Suprapubic skin (tissue), 4 donors: ENCODE measurements at regions not wholly inside any gene's neighbourhood (a gene's known extent, or its start where the extent isn't known, plus 50 kb on each side); places are given as distances from the start of the nearest gene placed in this dataset.

ENCODE experiments used
- DNase-seq, 2 donors: peaks; one replicate each; pipeline ENCODE4 v3.0.0-alpha.2; 2019; ENCODE audit warnings: low spot score in 2 of 2
- H3K27ac ChIP-seq: fragments of 200-600 bp; sonication (generic); one replicate; pipeline ENCODE4 v1.5.1; 2019
- H3K27me3 ChIP-seq: fragments of 200-600 bp; sonication (generic); one replicate; pipeline ENCODE4 v1.5.1; 2019
- H3K36me3 ChIP-seq: fragments of 200-600 bp; sonication (generic); one replicate; pipeline ENCODE4 v1.5.1; 2019
- H3K4me1 ChIP-seq: fragments of 200-600 bp; sonication (generic); one replicate; pipeline ENCODE4 v1.5.1; 2019
- H3K4me3 ChIP-seq: fragments of 200-600 bp; sonication (generic); one replicate; pipeline ENCODE4 v1.5.1; 2019; ENCODE audit warnings: mild to moderate bottlenecking
- H3K9me3 ChIP-seq: fragments of 200-600 bp; sonication (generic); one replicate; pipeline ENCODE4 v1.5.1; 2019
- CTCF ChIP-seq, 2 donors: fragments of 200-600 bp in 1 of 2; fragments of 450-650 bp in 1 of 2; sonication (generic) in 1 of 2; IDR thresholded peaks; one replicate each; pipeline ENCODE4 v1.5.1; 2016 to 2019; ENCODE audit warnings: antibody characterized with exemption in 2 of 2, mild to moderate bottlenecking in 1 of 2, moderate library complexity in 1 of 2
- EP300 ChIP-seq: sonication (generic); formaldehyde crosslinking; IDR thresholded peaks from one replicate; pipeline ENCODE4 v1.6.1; 2017; ENCODE audit warnings: antibody characterized with exemption
- POLR2A ChIP-seq, 2 donors: fragments of 450-650 bp; IDR thresholded peaks; one replicate each; pipeline ENCODE4 v1.6.1; 2017; ENCODE audit warnings: antibody characterized with exemption in 2 of 2, mild to moderate bottlenecking in 2 of 2, moderate library complexity in 2 of 2
- POLR2AphosphoS5 ChIP-seq, 3 donors: sonication (generic); formaldehyde crosslinking; IDR thresholded peaks; one replicate each; pipeline ENCODE4 v1.6.1; 2017; ENCODE audit warnings: antibody characterized with exemption in 3 of 3
- WGBS: methylation state at CpG from one replicate; pipeline ENCODE4 v1.1.5; 2018; 5-methylcytosine and 5-hydroxymethylcytosine counted together

GRCh38 chr1:116242741-116243140, 130.3 kb upstream of the ATP1A1 start:
- peak overlapping the region; percentile 65 for H3K27ac ChIP-seq
- TF ChIP-seq EP300, result no peak

GRCh38 chr1:116243333-116244054, 129.6 kb upstream of the ATP1A1 start:
- no peaks in the 10 kb centered on the region for H3K9me3 ChIP-seq
- H3K4me3 ChIP-seq, result no peak overlapping the region
- WGBS, result 56% methylated on average over 7 of the region's 7 CpGs
- TF ChIP-seq POLR2AphosphoS5 (IDR thresholded peaks at IDR 0.05), result no peak
- TF ChIP-seq EP300, result no peak
- no peak for TF ChIP-seq CTCF (IDR thresholded peaks at IDR 0.05)
- no peak for TF ChIP-seq POLR2A (IDR thresholded peaks at IDR 0.05)
- no peaks in the 10 kb centered on the region for H3K27me3 ChIP-seq
- H3K4me1 ChIP-seq, result peaks cover 23% of the 10 kb centered on the region
- no peaks in the 10 kb centered on the region for H3K36me3 ChIP-seq
- no peak for DNase-seq
- H3K27ac ChIP-seq, result peak overlapping the region; percentile 65

More at GRCh38 chr1:116242741-116243140, 130.3 kb upstream of the ATP1A1 start:
- Histone ChIP-seq H3K27me3 (no peaks in the 10 kb centered on the region), H3K9me3 (no peaks in the 10 kb centered on the region), H3K4me1 (peaks cover 23% of the 10 kb centered on the region), H3K36me3 (no peaks in the 10 kb centered on the region), H3K4me3 (no peak overlapping the region)
- 31% methylated on average over 4 of the region's 7 CpGs for WGBS
- DNase-seq, result no peak

- H3K27ac ChIP-seq, result no peak overlapping the region
- no peaks in the 10 kb centered on the region for H3K36me3 ChIP-seq
- no peak for DNase-seq
- H3K27me3 ChIP-seq, result no peaks in the 10 kb centered on the region
- TF ChIP-seq POLR2AphosphoS5 (IDR thresholded peaks at IDR 0.05), result no peak
- no peak for TF ChIP-seq CTCF (IDR thresholded peaks at IDR 0.05)
- TF ChIP-seq POLR2A (IDR thresholded peaks at IDR 0.05), result no peak
- TF ChIP-seq EP300, result no peak
- WGBS, result 84% methylated on average over 3 of the region's 3 CpGs
- peaks cover 23% of the 10 kb centered on the region for H3K4me1 ChIP-seq
- H3K4me3 ChIP-seq, result no peak overlapping the region
- H3K9me3 ChIP-seq, result no peaks in the 10 kb centered on the region
Measured at GRCh38 chr1:116246174-116246573, 126.9 kb upstream of the ATP1A1 start.

- no peak overlapping the region for H3K27ac ChIP-seq
- H3K9me3 ChIP-seq, result no peaks in the 10 kb centered on the region
- DNase-seq, result no peak
- no peak overlapping the region for H3K4me3 ChIP-seq
- no peaks in the 10 kb centered on the region for H3K36me3 ChIP-seq
- no peaks in the 10 kb centered on the region for H3K4me1 ChIP-seq
- H3K27me3 ChIP-seq, result no peaks in the 10 kb centered on the region
- 70% methylated on average over 1 of the region's 1 CpG for WGBS
- TF ChIP-seq POLR2A (IDR thresholded peaks at IDR 0.05) (no peak), CTCF (IDR thresholded peaks at IDR 0.05) (no peak), POLR2AphosphoS5 (IDR thresholded peaks at IDR 0.05) (no peak), EP300 (no peak)
Measured at GRCh38 chr1:116252271-116252670, 120.8 kb upstream of the ATP1A1 start.

- Histone ChIP-seq H3K4me1 (no peaks in the 10 kb centered on the region), H3K9me3 (no peaks in the 10 kb centered on the region), H3K27me3 (no peaks in the 10 kb centered on the region), H3K27ac (no peak overlapping the region), H3K4me3 (no peak overlapping the region), H3K36me3 (no peaks in the 10 kb centered on the region)
- TF ChIP-seq POLR2AphosphoS5 (IDR thresholded peaks at IDR 0.05), result no peak
- no peak for TF ChIP-seq EP300
- no peak for TF ChIP-seq POLR2A (IDR thresholded peaks at IDR 0.05)
- TF ChIP-seq CTCF (IDR thresholded peaks at IDR 0.05), result no peak
- no peak for DNase-seq
Measured at GRCh38 chr1:116252785-116253184, 120.3 kb upstream of the ATP1A1 start.
